ENCODE measurements at regions not wholly inside any gene's neighbourhood (a gene's known extent, or its start where the extent isn't known, plus 50 kb on each side); places are given as distances from the start of the nearest gene placed in this dataset.

DNA sequence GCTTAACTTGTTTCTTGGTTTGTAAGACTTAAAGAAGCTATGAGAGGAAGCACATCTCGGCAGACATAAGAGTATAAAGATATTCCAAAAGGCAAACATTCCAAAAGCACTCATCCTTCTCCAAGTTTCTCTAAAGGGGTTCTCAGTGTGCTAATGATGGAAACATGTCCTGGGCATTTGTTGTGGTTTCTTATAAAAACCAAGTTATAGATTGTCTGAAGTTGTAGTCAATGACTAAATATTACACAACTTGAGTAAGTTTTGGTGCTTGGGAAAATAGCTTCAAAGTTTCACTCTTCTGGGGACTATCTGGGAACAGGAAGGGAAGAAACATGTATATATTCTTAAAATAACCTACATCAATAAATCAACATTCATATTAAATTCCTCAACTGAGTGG lies 128.3 kb upstream of the TBX18 start:
- no peak for TF ChIP-seq CTCF (IDR thresholded peaks at IDR 0.05; ENCODE audit: low read depth, low read length, poor library complexity, severe bottlenecking)
- TF ChIP-seq EZH2phosphoT487 (IDR thresholded peaks at IDR 0.05; ENCODE audit: borderline replicate concordance, low read length), result no peak

All from DOHH2 (cell line).